PFSK-1 (cell line): ENCODE measurements at regions not wholly inside any gene's neighbourhood (a gene's known extent, or its start where the extent isn't known, plus 50 kb on each side); places are given as distances from the start of the nearest gene placed in this dataset.

Source experiments
- POLR2AphosphoS5 ChIP-seq: IDR thresholded peaks from 2 replicates; pipeline ENCODE4 v1.6.1; 2012; ENCODE audit warnings: low read depth, mild to moderate bottlenecking, control low read depth, low read length, moderate library complexity
- SIN3A ChIP-seq: IDR thresholded peaks from 2 replicates; pipeline ENCODE4 v1.6.1; 2012; ENCODE audit warnings: mild to moderate bottlenecking, low read length, moderate library complexity, borderline replicate concordance; ENCODE audit not compliant: insufficient read depth

DNA sequence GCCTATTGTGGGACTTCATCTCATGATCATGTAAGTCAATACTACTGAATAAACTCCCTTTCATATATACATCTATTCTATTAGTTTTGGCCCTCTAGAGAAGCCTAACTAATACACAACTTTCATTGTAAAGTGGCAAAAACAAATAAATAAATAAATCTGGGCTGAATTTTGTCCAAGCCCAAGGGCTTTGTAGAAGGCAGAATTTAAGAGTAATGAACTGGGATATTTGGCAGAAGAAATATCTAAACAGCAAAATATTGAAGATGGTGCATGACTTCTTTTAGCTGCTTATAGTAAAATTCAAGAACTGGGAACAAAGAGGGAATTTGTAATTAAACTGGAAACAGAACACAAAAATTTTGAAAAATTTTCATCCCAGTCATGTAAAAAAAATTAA, 246.7 kb upstream of the GULP1 start:
- TF ChIP-seq SIN3A (no peak), POLR2AphosphoS5 (no peak)
